ENCODE measurements at regions not wholly inside any gene's neighbourhood (a gene's known extent, or its start where the extent isn't known, plus 50 kb on each side); places are given as distances from the start of the nearest gene placed in this dataset.

DNA sequence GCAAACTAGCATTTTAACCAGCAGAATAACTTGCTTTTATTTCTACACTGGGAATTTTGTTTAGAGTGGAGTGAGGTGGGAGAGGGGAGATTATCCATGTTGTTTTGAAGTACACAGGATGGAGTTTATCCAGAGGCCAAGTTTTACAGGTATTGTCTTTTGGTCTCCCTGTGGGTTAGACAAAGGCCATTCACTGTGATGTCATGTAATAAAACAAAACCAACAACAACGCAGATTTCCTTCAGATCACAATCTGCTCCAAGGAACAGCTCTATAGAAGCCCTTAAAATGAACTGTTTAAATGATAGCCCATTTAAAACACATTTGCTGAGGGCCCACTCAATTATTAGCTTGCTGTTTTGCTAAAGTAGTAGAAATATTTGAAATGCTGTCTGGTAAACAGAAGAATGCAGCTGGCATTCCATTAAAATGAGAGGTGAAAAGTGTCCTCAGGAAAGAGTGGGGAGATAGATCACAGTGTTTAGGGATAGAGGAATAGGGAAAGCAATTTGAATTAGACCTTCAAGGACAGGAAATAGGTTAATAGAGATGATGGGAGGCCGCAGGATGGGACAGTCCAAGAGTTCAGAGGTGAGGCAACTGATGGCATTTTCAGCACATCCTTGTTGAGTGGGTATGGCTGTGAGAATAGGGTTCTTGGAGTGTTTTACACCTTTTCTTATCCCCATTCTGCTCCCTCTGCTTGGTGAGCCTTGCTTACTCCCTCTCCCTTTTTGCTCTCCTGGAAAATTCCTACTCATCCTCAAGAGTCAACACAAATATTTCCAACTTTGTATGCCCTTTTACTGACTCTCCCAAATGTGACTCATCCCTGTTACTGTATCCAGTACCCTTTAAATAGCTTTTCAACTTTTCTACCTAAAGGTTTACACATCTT is 140.1 kb upstream of the NR3C1 start:
- POLR2A ChIA-PET, result interaction anchor here (0.7 kb wide), 1 partner anchor 30 kb away, joined by 4 read pairs; no protein-coding TSS in a partner anchor

GRCh38 chr5:143542798-143543144 is 139.3 kb upstream of the NR3C1 start:
- no peak for DNase-seq (ENCODE audit: extremely low spot score)
- ChIA-PET POLR2A (interaction anchor here (0.7 to 1.0 kb wide), 2 partner anchors 31 to 138 kb away, joined by 4 read pairs; no protein-coding TSS in a partner anchor), CTCF (interaction anchor here (0.7 to 1.1 kb wide), 2 partner anchors 44 to 110 kb away, joined by 3 to 4 read pairs; no protein-coding TSS in a partner anchor)
- TF ChIP-seq SUZ12 (IDR thresholded peaks at IDR 0.05) (no peak), ARNT (IDR thresholded peaks at IDR 0.05) (no peak), NFRKB (IDR thresholded peaks at IDR 0.05) (no peak), TARDBP (IDR thresholded peaks at IDR 0.05) (no peak), LEF1 (IDR thresholded peaks at IDR 0.05; ENCODE audit: borderline replicate concordance) (no peak), SP1 (IDR thresholded peaks at IDR 0.05) (no peak), HDGF (IDR thresholded peaks at IDR 0.05; ENCODE audit: borderline replicate concordance) (no peak), FOXK2 (IDR thresholded peaks at IDR 0.05) (no peak), BHLHE40 (IDR thresholded peaks at IDR 0.05; ENCODE audit: borderline replicate concordance) (no peak), ZNF384 (IDR thresholded peaks at IDR 0.05) (no peak), FOXA1 (IDR thresholded peaks at IDR 0.05) (no peak), ELF4 (IDR thresholded peaks at IDR 0.05) (no peak), L3MBTL2 (conservative IDR thresholded peaks at IDR 0.05) (no peak), CTBP1 (IDR thresholded peaks at IDR 0.05; ENCODE audit: borderline replicate concordance) (no peak), FOXM1 (IDR thresholded peaks at IDR 0.05; ENCODE audit: borderline replicate concordance) (no peak)
- TF ChIP-seq, protein P1, sequence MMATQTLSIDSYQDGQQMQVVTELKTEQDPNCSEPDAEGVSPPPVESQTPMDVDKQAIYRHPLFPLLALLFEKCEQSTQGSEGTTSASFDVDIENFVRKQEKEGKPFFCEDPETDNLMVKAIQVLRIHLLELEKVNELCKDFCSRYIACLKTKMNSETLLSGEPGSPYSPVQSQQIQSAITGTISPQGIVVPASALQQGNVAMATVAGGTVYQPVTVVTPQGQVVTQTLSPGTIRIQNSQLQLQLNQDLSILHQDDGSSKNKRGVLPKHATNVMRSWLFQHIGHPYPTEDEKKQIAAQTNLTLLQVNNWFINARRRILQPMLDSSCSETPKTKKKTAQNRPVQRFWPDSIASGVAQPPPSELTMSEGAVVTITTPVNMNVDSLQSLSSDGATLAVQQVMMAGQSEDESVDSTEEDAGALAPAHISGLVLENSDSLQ (IDR thresholded peaks at IDR 0.05), result no peak

More for the DNA sequence above, 140.1 kb upstream of the NR3C1 start:
- CTCF ChIA-PET, result interaction anchor here (1.1 kb wide), 1 partner anchor 111 kb away, joined by 4 read pairs; no protein-coding TSS in a partner anchor
- TF ChIP-seq LEF1 (IDR thresholded peaks at IDR 0.05; ENCODE audit: borderline replicate concordance) (no peak), SUZ12 (IDR thresholded peaks at IDR 0.05) (no peak), FOXM1 (IDR thresholded peaks at IDR 0.05; ENCODE audit: borderline replicate concordance) (no peak), ELF4 (IDR thresholded peaks at IDR 0.05) (no peak), FOXK2 (IDR thresholded peaks at IDR 0.05) (no peak), BHLHE40 (IDR thresholded peaks at IDR 0.05; ENCODE audit: borderline replicate concordance) (no peak)
- no peak for DNase-seq (ENCODE audit: extremely low spot score)

- TF ChIP-seq SP1 (IDR thresholded peaks at IDR 0.05) (no peak), L3MBTL2 (conservative IDR thresholded peaks at IDR 0.05) (no peak)
- TF ChIP-seq, protein P1 (IDR thresholded peaks at IDR 0.05), result 0 out of 2 replicates have a peak, but pooled peaks have one; percentile 18
- CTCF ChIA-PET, result interaction anchor here (0.7 to 1.1 kb wide), 3 partner anchors 14 to 109 kb away, joined by 3 to 4 read pairs (median 3); no protein-coding TSS in a partner anchor
- no peak for DNase-seq (ENCODE audit: extremely low spot score)
- POLR2A ChIA-PET, result interaction anchor here (1.0 kb wide), 1 partner anchor 137 kb away, joined by 4 read pairs; no protein-coding TSS in a partner anchor
Observed at GRCh38 chr5:143541943-143542797, 138.7 kb upstream of the NR3C1 start.

- CTCF ChIA-PET, result no interaction called here
- no peak for TF ChIP-seq ARNT (IDR thresholded peaks at IDR 0.05)
- no peak for TF ChIP-seq FOXM1 (IDR thresholded peaks at IDR 0.05; ENCODE audit: borderline replicate concordance)
- TF ChIP-seq L3MBTL2 (conservative IDR thresholded peaks at IDR 0.05), result no peak
- no peak for TF ChIP-seq FOXA1 (IDR thresholded peaks at IDR 0.05)
- no peak for TF ChIP-seq CTBP1 (IDR thresholded peaks at IDR 0.05; ENCODE audit: borderline replicate concordance)
- POLR2A ChIA-PET, result no interaction called here
- no peak for DNase-seq (ENCODE audit: extremely low spot score)
Observed at GRCh38 chr5:143539742-143540141, 136.3 kb upstream of the NR3C1 start.

DNA sequence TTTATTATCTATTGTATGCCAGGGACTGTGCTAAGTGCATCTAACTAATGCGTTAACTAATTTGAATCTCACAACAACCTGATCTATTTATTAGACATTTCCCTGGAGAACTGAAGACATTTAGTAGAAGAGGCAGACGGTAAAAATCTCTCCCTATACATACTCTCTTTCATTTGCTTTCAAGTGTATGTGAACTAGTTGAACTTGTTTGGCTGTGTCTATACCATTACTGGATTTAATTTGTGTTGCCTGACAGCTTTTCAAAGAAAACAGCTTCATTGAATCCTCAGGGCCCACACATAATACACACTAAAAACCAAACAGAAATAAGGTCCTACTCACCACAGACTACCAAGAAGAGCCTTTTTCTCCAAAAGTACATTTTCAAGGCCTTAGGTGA is 133.6 kb upstream of the NR3C1 start:
- POLR2A ChIA-PET, result no interaction called here
- CTCF ChIA-PET, result no interaction called here

More for the DNA sequence above, 133.6 kb upstream of the NR3C1 start:
- DNase-seq (ENCODE audit: extremely low spot score), result no peak
- TF ChIP-seq LEF1 (IDR thresholded peaks at IDR 0.05; ENCODE audit: borderline replicate concordance), result no peak
- no peak for TF ChIP-seq ARNT (IDR thresholded peaks at IDR 0.05)
- TF ChIP-seq, protein P1 (IDR thresholded peaks at IDR 0.05), result no peak
- no peak for TF ChIP-seq FOXA1 (IDR thresholded peaks at IDR 0.05)
- TF ChIP-seq SUZ12 (IDR thresholded peaks at IDR 0.05), result no peak
- no peak for TF ChIP-seq BHLHE40 (IDR thresholded peaks at IDR 0.05; ENCODE audit: borderline replicate concordance)
- no peak for TF ChIP-seq HDGF (IDR thresholded peaks at IDR 0.05; ENCODE audit: borderline replicate concordance)
- TF ChIP-seq SP1 (IDR thresholded peaks at IDR 0.05), result no peak
- no peak for TF ChIP-seq ELF4 (IDR thresholded peaks at IDR 0.05)
- no peak for TF ChIP-seq L3MBTL2 (conservative IDR thresholded peaks at IDR 0.05)
- no peak for TF ChIP-seq NFRKB (IDR thresholded peaks at IDR 0.05)
- TF ChIP-seq ZNF384 (IDR thresholded peaks at IDR 0.05), result no peak
- TF ChIP-seq CTBP1 (IDR thresholded peaks at IDR 0.05; ENCODE audit: borderline replicate concordance), result no peak
- no peak for TF ChIP-seq FOXM1 (IDR thresholded peaks at IDR 0.05; ENCODE audit: borderline replicate concordance)
